ENCODE measurements at regions not wholly inside any gene's neighbourhood (a gene's known extent, or its start where the extent isn't known, plus 50 kb on each side); places are given as distances from the start of the nearest gene placed in this dataset.

- Mint-ChIP-seq H3K36me3 (ENCODE audit: insufficient read depth) (no peaks in the 10 kb centered on the region), H3K27ac (no peak overlapping the region), H3K27me3 (no peaks in the 10 kb centered on the region), H3K9me3 (ENCODE audit: low read depth) (no peaks in the 10 kb centered on the region), H3K4me3 (ENCODE audit: low read depth) (no peak overlapping the region), H3K4me1 (ENCODE audit: low read depth) (peaks cover 2% of the 10 kb centered on the region)
- TF ChIP-seq, protein P1, sequence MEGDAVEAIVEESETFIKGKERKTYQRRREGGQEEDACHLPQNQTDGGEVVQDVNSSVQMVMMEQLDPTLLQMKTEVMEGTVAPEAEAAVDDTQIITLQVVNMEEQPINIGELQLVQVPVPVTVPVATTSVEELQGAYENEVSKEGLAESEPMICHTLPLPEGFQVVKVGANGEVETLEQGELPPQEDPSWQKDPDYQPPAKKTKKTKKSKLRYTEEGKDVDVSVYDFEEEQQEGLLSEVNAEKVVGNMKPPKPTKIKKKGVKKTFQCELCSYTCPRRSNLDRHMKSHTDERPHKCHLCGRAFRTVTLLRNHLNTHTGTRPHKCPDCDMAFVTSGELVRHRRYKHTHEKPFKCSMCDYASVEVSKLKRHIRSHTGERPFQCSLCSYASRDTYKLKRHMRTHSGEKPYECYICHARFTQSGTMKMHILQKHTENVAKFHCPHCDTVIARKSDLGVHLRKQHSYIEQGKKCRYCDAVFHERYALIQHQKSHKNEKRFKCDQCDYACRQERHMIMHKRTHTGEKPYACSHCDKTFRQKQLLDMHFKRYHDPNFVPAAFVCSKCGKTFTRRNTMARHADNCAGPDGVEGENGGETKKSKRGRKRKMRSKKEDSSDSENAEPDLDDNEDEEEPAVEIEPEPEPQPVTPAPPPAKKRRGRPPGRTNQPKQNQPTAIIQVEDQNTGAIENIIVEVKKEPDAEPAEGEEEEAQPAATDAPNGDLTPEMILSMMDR (IDR thresholded peaks at IDR 0.05; ENCODE audit: unreplicated experiment), result no peak
- no peak for DNase-seq (ENCODE audit: low spot score, unreplicated experiment)
Measured at GRCh38 chr6:30832864-30833263, 51.5 kb upstream of the DDR1 start.

DNA sequence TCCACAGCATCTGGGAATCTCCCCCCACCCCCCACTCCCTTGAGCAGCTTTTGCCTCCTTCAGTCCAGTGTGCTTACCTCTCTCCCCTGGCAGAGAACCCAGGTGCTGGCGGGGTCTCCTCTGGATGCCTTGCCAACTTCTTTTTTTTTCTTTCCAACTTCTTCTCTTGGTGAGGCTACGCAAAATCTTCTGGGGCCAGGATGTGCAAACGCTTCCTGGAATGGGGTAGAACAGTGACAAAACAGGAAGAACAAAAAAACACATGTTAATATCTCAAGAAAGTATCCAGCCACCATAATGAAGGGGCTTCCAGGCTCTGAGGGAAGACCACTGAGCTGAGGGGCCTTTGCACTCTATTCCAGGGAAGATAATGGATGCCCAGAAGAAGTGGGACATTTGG lies 53.9 kb upstream of the DDR1 start:
- TF ChIP-seq, protein P1 (IDR thresholded peaks at IDR 0.05; ENCODE audit: unreplicated experiment), result no peak

GRCh38 chr6:30829639-30830255 lies 54.6 kb upstream of the DDR1 start:
- Mint-ChIP-seq H3K27ac (peak overlapping the region; percentile 2), H3K36me3 (ENCODE audit: insufficient read depth) (no peaks in the 10 kb centered on the region), H3K9me3 (ENCODE audit: low read depth) (no peaks in the 10 kb centered on the region), H3K27me3 (no peaks in the 10 kb centered on the region), H3K4me1 (ENCODE audit: low read depth) (peaks cover 2% of the 10 kb centered on the region), H3K4me3 (ENCODE audit: low read depth) (no peak overlapping the region)
- TF ChIP-seq, protein P1 (IDR thresholded peaks at IDR 0.05; ENCODE audit: unreplicated experiment), result no peak
- no peak for DNase-seq (ENCODE audit: low spot score, unreplicated experiment)

More for the DNA sequence above, 53.9 kb upstream of the DDR1 start:
- H3K36me3 Mint-ChIP-seq (ENCODE audit: insufficient read depth), result no peaks in the 10 kb centered on the region
- peaks cover 2% of the 10 kb centered on the region for H3K4me1 Mint-ChIP-seq (ENCODE audit: low read depth)
- peak overlapping the region; percentile 7 for H3K27ac Mint-ChIP-seq
- no peaks in the 10 kb centered on the region for H3K27me3 Mint-ChIP-seq
- no peak for DNase-seq (ENCODE audit: low spot score, unreplicated experiment)
- H3K9me3 Mint-ChIP-seq (ENCODE audit: low read depth), result no peaks in the 10 kb centered on the region
- H3K4me3 Mint-ChIP-seq (ENCODE audit: low read depth), result no peak overlapping the region

DNA sequence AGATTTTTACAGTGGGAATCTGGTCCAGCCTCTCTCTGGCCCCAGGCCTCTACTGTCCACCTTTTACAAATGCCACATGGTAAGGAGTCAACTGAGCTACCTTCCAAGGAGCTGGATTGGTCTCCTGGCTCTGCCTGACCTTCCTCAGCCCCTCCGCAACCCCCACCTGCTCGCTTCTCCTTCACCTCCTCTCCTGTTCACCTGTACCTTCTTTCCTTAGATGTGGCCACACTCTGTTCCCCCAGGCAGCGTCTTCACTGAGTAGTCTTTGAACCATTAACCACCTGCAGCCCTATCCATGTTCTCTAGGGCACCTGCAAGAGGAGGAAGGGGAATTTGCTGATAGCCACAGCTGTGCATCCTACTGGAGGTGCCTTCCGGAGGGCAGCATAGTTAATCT lies 55.3 kb upstream of the DDR1 start:
- Mint-ChIP-seq H3K4me3 (ENCODE audit: low read depth) (no peak overlapping the region), H3K27ac (no peak overlapping the region), H3K27me3 (no peaks in the 10 kb centered on the region), H3K9me3 (ENCODE audit: low read depth) (no peaks in the 10 kb centered on the region), H3K36me3 (ENCODE audit: insufficient read depth) (no peaks in the 10 kb centered on the region), H3K4me1 (ENCODE audit: low read depth) (peaks cover 2% of the 10 kb centered on the region)
- TF ChIP-seq, protein P1 (IDR thresholded peaks at IDR 0.05; ENCODE audit: unreplicated experiment), result no peak
- DNase-seq (ENCODE audit: low spot score, unreplicated experiment), result no peak

DNA sequence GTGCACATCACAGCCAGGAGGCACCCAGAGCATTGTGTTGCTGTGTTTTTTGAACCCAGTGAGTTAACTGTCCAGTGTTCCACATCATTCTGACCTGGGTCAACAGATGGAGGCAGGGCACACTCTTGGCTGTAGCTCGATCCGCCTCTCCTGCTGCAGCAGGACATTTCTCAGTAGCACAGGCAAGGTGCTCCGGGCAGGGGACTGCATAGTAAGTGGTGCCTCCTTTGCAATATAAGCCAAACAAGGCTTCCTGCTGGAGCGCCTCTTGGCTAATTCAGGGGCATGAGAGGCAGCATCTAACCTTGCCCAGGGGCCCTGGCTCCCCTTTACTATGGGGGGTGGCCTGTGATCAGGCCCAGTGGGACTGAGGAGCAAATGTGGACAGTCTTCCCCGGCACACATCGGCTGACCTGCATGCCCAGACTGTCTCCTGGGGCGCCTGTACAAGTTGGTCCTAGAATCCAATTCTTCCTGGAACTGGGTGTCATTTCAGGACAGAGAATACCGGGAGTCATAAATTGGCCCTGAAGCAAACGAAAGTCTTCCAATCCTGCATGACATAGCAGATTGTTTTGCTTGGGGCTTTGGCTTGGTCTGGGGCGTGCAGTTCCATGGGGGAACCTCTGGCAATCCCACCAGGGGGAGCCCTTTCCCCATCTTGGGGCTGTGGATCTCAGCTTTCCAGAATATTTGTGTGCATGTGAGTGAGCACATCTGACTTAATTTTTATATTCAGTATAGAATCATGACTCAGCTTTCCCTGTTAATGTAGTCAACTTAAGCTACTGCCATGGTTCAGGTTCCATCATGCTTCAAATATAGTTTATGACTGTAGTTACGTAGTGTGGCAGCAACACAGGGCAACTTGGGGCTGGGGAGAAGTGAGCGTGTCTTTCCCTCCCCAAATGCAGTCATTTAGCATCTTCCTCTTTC lies 56.0 kb upstream of the DDR1 start:
- H3K4me3 Mint-ChIP-seq (ENCODE audit: low read depth), result no peak overlapping the region
- TF ChIP-seq, protein P1 (IDR thresholded peaks at IDR 0.05; ENCODE audit: unreplicated experiment), result peak; percentile 93
- no peak overlapping the region for H3K27ac Mint-ChIP-seq
- no peaks in the 10 kb centered on the region for H3K27me3 Mint-ChIP-seq
- H3K4me1 Mint-ChIP-seq (ENCODE audit: low read depth), result peaks cover 5% of the 10 kb centered on the region
- DNase-seq (ENCODE audit: low spot score, unreplicated experiment), result peak; percentile 71
- H3K36me3 Mint-ChIP-seq (ENCODE audit: insufficient read depth), result no peaks in the 10 kb centered on the region
- no peaks in the 10 kb centered on the region for H3K9me3 Mint-ChIP-seq (ENCODE audit: low read depth)

Measured in progenitor cell of endocrine pancreas (in vitro differentiated cells).